OCI-LY3 (cell line): ENCODE measurements at regions not wholly inside any gene's neighbourhood (a gene's known extent, or its start where the extent isn't known, plus 50 kb on each side); places are given as distances from the start of the nearest gene placed in this dataset.

ENCODE experiments used
- CTCF ChIP-seq: fragments of 200-600, 300-600 bp; sonication (generic); IDR thresholded peaks from 2 replicates; pipeline ENCODE4 v1.5.1; 2014; ENCODE audit warnings: antibody characterized with exemption, low read length, low read depth
- EZH2phosphoT487 ChIP-seq: fragments of 200-600 bp; shearing (Covaris generic); IDR thresholded peaks from 2 replicates; pipeline ENCODE4 v1.6.1; 2018; ENCODE audit warnings: antibody characterized with exemption, mixed run types, low read depth

- no peak for TF ChIP-seq CTCF
- TF ChIP-seq EZH2phosphoT487 = no peak
Measured at GRCh38 chr5:25436452-25436851, 791.7 kb upstream of the CDH10 start.
